PC-9 (cell line): ENCODE measurements at regions not wholly inside any gene's neighbourhood (a gene's known extent, or its start where the extent isn't known, plus 50 kb on each side); places are given as distances from the start of the nearest gene placed in this dataset.

Experiments used
- EZH2 ChIP-seq: fragments of 200-600 bp; sonication (generic); IDR thresholded peaks from 2 replicates; pipeline ENCODE4 v1.8.0; 2017; ENCODE audit warnings: antibody characterized with exemption, low read depth
- TF ChIP-seq, protein P1 (sequence below): fragments of 200-600 bp; sonication (generic); conservative IDR thresholded peaks from 2 replicates; pipeline ENCODE4 v1.6.1; 2017; ENCODE audit warnings: mixed run types, antibody characterized with exemption, mild to moderate bottlenecking, moderate library complexity

DNA sequence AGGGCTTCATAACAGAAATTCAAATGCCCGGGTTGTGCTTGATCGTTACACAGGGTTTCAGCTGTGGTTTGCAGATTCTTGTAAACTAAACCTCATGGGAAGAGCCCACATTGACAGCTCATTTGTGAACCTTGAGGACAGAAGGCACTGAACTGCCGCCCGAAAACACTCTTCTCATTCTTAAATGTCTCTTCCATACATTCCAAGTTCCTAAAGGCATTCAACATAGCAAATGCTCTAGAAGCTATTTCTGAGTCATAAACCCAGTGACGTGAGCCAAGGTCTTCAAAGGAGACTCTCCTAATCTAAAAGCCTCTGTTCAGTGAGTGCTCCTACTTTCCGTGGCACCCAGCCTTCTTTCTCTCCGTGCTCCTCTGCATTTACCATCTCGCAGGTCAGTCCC lies 737.8 kb upstream of the FRG1 start:
- TF ChIP-seq, protein P1, sequence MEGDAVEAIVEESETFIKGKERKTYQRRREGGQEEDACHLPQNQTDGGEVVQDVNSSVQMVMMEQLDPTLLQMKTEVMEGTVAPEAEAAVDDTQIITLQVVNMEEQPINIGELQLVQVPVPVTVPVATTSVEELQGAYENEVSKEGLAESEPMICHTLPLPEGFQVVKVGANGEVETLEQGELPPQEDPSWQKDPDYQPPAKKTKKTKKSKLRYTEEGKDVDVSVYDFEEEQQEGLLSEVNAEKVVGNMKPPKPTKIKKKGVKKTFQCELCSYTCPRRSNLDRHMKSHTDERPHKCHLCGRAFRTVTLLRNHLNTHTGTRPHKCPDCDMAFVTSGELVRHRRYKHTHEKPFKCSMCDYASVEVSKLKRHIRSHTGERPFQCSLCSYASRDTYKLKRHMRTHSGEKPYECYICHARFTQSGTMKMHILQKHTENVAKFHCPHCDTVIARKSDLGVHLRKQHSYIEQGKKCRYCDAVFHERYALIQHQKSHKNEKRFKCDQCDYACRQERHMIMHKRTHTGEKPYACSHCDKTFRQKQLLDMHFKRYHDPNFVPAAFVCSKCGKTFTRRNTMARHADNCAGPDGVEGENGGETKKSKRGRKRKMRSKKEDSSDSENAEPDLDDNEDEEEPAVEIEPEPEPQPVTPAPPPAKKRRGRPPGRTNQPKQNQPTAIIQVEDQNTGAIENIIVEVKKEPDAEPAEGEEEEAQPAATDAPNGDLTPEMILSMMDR, result no peak
- no peak for TF ChIP-seq EZH2
